ENCODE measurements at regions not wholly inside any gene's neighbourhood (a gene's known extent, or its start where the extent isn't known, plus 50 kb on each side); places are given as distances from the start of the nearest gene placed in this dataset.
"Not testable (repeated sequence)": the region's sequence is repeated elsewhere in the genome, so short reads cannot be mapped to it uniquely, and the experiment has no call there.

DNA sequence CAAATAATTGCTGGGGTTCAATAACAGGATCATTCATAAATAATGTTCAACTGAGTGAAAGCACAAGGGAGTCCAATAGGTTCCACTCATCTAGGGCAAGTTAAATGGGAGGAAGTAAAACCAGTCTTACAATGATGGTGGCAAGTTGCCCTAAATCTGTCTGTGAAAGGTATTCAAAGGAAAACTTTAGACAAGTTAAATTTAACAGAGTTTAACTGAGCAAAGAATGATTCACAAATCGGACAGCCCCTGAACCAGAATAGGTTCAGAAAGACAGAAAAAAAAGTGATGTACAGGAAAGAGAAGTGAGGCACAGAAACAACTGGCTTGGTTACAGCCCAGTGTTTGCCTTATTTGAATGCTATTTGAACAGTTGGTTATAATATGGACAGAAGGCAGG, 183.5 kb upstream of the ADGRL4 start:
- Mint-ChIP-seq H3K27me3 (no peaks in the 10 kb centered on the region), H3K27ac (no peak overlapping the region), H3K4me3 (no peak overlapping the region), H3K4me1 (ENCODE audit: low read depth) (no peaks in the 10 kb centered on the region), H3K36me3 (ENCODE audit: low read depth) (no peaks in the 10 kb centered on the region), H3K9me3 (no peaks in the 10 kb centered on the region)
- intact Hi-C loops (cut with micrococcal nuclease) = no loop called here

DNA sequence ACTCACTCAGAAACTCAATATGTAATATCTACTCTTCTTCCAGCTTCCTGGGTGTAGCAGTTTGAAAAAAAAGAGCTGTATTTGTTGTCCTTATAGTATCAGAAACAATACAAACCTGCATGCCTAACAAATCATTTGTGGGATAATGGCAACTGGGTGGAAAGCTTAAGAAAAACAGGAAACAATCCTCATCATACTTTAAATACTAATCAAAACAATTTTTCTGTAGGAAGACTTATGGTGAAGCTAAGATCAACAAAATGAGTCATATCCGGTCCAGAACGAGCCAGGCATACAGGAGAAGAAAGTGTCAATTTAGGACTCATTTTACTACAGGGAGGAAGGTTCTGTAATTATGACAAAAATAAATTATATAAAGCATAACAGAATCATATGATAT, 181.8 kb upstream of the ADGRL4 start:
- intact Hi-C loops (cut with micrococcal nuclease) = no loop called here
- no peak overlapping the region for H3K4me3 Mint-ChIP-seq
- no peaks in the 10 kb centered on the region for H3K36me3 Mint-ChIP-seq (ENCODE audit: low read depth)
- H3K27me3 Mint-ChIP-seq = no peaks in the 10 kb centered on the region
- H3K27ac Mint-ChIP-seq = no peak overlapping the region
- no peaks in the 10 kb centered on the region for H3K4me1 Mint-ChIP-seq (ENCODE audit: low read depth)
- H3K9me3 Mint-ChIP-seq = no peaks in the 10 kb centered on the region

DNA sequence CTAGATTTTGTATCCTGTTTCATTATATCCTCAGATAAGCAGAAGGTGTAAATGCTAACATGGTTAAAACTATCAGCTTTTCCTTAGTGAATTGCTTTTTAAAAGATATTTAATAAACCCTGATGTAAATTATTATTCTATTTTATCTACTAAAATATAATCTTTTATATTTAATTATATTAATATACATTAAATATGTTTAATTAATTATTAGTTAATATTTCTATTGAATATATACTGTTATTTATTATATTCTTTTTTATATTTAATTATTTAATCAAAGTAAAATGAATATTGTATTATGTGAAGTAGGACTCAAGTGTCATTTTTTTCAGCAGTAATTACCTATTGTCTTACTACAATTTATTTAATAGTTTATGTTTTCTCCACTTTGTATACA, 179.7 kb upstream of the ADGRL4 start:
- Mint-ChIP-seq H3K4me3 (no peak overlapping the region), H3K27ac (no peak overlapping the region), H3K9me3 (no peaks in the 10 kb centered on the region), H3K36me3 (ENCODE audit: low read depth) (no peaks in the 10 kb centered on the region), H3K4me1 (ENCODE audit: low read depth) (no peaks in the 10 kb centered on the region), H3K27me3 (no peaks in the 10 kb centered on the region)
- intact Hi-C loops (cut with micrococcal nuclease) = no loop called here

DNA sequence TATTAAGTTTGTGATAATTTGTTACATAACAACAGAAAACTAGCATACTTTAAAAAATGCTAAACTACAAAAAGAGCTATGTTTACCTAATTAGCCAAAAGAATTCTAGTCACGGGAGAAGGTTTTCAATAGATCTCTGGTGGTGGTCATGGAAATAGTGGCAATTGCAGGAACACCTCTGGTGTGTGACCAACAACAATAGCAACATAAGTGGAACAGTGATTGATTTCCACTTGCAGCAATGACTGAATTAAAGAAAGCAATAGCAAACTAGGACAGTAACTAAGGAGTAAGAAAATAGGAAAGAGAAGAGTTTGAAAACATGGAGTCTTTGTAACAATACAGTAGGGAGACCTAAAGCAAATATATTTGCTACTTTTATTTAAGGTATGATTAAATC, 171.3 kb upstream of the ADGRL4 start:
- Mint-ChIP-seq H3K27me3 (no peaks in the 10 kb centered on the region), H3K4me3 (no peak overlapping the region), H3K36me3 (ENCODE audit: low read depth) (no peaks in the 10 kb centered on the region), H3K27ac (no peak overlapping the region), H3K4me1 (ENCODE audit: low read depth) (no peaks in the 10 kb centered on the region), H3K9me3 (peaks cover 26% of the 10 kb centered on the region)
- intact Hi-C loops (cut with micrococcal nuclease) = no loop called here

DNA sequence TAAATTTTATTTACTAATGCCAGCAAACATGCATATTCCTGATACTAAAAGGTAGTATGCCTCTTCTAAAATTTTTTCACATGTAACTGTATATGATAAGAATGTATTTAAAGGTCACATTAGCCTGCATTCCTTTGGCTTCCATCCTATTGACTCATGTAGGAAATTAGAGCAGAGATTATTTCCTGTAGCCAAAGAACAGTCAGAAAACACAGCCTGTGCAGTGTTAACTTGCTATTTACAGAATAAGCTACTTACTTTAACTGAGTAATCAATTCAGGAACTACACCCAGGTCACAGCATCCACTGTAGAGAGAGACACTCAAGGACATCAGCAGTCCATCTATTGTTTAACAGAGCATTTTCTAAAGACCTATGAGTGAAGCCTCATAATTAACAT, 154.5 kb upstream of the ADGRL4 start:
- Mint-ChIP-seq H3K9me3 (peaks cover 49% of the 10 kb centered on the region), H3K36me3 (ENCODE audit: low read depth) (no peaks in the 10 kb centered on the region), H3K4me3 (no peak overlapping the region), H3K4me1 (ENCODE audit: low read depth) (no peaks in the 10 kb centered on the region), H3K27me3 (no peaks in the 10 kb centered on the region), H3K27ac (no peak overlapping the region)
- intact Hi-C loops (cut with micrococcal nuclease) = no loop called here

DNA sequence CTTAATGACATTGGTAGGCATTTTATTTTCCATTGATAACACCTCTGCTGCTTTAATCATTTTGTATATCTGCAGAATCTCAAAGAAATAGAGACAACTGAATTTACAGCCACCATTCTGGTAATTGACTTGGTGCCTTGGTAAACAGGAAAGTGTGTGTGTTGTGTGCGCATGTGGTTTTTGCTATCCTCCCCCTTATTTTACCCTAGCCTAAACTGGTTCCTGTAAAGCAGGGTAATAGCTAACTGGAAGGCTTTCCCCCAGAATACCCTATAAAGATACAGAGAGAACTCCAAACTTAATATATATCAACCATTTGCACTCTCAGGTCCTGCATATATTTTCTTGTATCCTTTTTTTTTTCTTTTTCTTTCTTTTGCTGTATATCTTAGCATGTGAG, 149.5 kb upstream of the ADGRL4 start:
- intact Hi-C loops (cut with micrococcal nuclease) = no loop called here
- no peaks in the 10 kb centered on the region for H3K36me3 Mint-ChIP-seq (ENCODE audit: low read depth)
- H3K27me3 Mint-ChIP-seq = no peaks in the 10 kb centered on the region
- H3K4me1 Mint-ChIP-seq (ENCODE audit: low read depth) = no peaks in the 10 kb centered on the region
- H3K27ac Mint-ChIP-seq = no peak overlapping the region
- H3K4me3 Mint-ChIP-seq = no peak overlapping the region
- peaks cover 13% of the 10 kb centered on the region for H3K9me3 Mint-ChIP-seq

DNA sequence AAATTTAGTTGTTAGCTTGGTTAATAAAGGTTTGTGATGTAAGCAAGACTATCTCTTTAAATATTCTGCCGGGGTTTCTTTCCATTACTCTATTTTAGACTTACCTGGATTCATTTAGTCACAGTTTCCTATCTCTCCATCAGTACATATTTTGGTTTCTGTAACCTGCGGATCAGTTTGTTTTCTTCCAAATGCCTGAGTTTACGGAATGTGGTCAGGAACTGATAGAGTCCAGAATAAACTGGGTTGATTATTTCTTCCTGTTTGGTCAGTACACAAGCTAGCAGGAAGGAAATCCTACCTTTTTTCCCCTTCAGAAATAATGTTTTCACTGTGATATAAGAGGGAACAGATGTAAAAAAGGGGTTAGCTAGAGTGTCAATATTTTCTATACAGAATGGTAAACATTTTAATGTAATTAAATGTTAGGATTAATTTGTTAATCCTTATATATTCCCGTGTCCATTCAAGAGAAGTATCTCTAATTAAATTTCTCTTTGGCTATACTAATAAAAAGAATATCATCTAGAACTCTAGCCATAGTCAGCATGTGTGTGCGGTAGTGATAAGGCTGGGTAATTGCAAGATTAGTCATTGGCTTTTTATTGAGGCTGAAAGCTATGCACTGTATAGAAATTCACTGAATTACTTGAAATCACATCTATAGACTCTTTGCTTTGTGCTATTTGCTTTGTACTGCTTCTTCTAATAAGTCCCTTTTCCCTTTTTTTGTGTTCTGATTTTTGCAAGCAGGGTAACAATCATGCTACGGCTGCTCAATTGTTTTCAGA, 144.7 kb upstream of the ADGRL4 start:
- H3K9me3 Mint-ChIP-seq = peaks cover 17% of the 10 kb centered on the region
- no peak overlapping the region for H3K4me3 Mint-ChIP-seq
- intact Hi-C loops (cut with micrococcal nuclease) = no loop called here
- H3K27me3 Mint-ChIP-seq = no peaks in the 10 kb centered on the region
- no peaks in the 10 kb centered on the region for H3K36me3 Mint-ChIP-seq (ENCODE audit: low read depth)
- H3K27ac Mint-ChIP-seq = no peak overlapping the region
- H3K4me1 Mint-ChIP-seq (ENCODE audit: low read depth) = no peaks in the 10 kb centered on the region

DNA sequence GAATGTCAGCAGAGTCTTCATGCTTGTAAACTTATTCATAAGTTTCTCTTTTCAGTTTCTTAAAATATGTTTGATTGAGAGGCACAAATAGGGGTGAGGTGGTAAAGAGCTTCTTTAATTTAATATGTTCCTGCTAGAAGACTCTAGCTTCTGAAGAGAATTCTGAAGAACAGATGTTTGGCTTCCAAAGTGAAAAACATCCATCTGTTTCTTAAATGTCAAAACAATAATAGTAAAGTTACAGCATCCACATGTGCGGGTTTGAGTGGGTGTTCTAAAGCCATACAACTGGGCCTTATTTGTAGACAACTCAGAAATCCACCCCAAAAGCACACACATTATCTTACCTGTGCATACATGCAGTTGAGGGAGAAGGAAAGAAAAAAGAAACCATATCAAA, 144.0 kb upstream of the ADGRL4 start:
- intact Hi-C loops (cut with micrococcal nuclease) = no loop called here
- Mint-ChIP-seq H3K4me3 (no peak overlapping the region), H3K9me3 (peaks cover 17% of the 10 kb centered on the region), H3K27ac (no peak overlapping the region), H3K4me1 (ENCODE audit: low read depth) (no peaks in the 10 kb centered on the region), H3K36me3 (ENCODE audit: low read depth) (no peaks in the 10 kb centered on the region), H3K27me3 (no peaks in the 10 kb centered on the region)

DNA sequence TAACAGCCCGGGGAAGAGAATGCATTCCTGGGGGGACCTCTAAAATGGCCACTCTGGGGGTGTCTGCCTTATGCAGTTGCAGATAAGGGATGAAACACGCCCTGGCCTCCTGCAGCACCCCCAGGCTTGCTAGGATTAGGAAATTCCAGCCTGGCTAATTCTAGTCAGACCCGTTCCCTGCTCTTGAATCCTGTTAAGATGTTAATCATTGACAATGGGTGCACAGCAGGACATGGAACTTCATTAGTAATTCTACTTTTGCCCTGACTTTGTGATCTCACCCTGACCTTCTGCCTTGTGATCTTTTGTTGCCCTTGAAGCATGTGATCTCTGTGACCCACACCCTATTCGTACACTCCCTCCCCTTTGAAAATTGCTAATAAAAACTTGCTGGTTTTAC, 131.7 kb upstream of the ADGRL4 start:
- H3K9me3 Mint-ChIP-seq = peaks cover 18% of the 10 kb centered on the region
- intact Hi-C loops (cut with micrococcal nuclease); H3K27ac Mint-ChIP-seq; H3K4me1 Mint-ChIP-seq (ENCODE audit: low read depth); H3K36me3 Mint-ChIP-seq (ENCODE audit: low read depth); H3K27me3 Mint-ChIP-seq; H3K4me3 Mint-ChIP-seq: not testable (repeated sequence)

DNA sequence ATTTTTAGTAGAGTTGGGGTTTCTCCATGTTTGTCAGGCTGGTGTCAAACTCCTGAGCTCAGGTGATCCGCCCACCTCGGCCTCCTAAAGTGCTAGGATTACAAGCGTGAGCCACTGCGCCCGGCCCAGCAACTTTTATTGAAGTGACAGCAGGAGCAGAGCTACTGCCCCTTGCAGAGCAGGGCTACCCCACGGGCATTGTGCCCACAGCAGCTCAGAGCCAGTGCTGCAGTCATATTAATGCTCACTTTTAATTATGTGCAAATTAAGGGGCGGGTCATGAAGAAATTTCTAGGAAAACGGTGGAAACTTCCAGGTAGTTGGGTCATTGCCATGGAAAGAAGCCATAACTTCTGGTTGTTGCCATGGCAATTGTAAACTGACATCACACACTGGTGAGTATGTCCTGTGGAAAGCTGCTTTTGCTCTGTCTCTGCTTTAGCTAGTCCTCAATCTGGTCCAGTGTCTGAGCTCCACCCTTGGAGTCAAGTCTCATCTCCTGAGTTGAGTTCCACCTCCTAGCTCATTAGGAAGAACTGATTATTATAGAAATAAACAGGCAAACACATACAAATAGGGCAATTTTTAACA, 127.3 kb upstream of the ADGRL4 start:
- intact Hi-C loops (cut with micrococcal nuclease) = no loop called here
- H3K4me1 Mint-ChIP-seq (ENCODE audit: low read depth) = no peaks in the 10 kb centered on the region
- no peak overlapping the region for H3K27ac Mint-ChIP-seq
- no peaks in the 10 kb centered on the region for H3K36me3 Mint-ChIP-seq (ENCODE audit: low read depth)
- H3K4me3 Mint-ChIP-seq = no peak overlapping the region
- H3K27me3 Mint-ChIP-seq = no peaks in the 10 kb centered on the region
- peaks cover 29% of the 10 kb centered on the region for H3K9me3 Mint-ChIP-seq

DNA sequence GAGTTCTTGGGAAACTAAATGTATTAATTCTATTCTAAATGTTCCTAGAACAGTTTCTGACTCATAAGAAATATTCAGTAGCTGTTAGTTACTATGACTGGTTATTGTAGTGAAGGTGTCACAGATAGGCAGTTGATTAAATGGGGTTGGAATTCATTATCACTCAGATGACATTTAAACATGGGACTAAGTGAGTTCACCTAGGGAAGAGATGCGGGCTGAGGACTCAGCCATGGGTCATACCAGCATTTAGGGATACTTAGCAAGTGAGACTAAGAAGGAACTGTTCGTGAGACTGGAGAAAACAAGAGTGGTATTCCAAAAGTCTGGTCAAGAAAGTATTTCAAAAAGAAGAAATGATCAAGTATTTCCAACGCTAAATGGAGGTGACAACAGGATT, 125.1 kb upstream of the ADGRL4 start:
- Mint-ChIP-seq H3K9me3 (peaks cover 21% of the 10 kb centered on the region), H3K27me3 (no peaks in the 10 kb centered on the region), H3K4me1 (ENCODE audit: low read depth) (no peaks in the 10 kb centered on the region), H3K4me3 (no peak overlapping the region), H3K36me3 (ENCODE audit: low read depth) (no peaks in the 10 kb centered on the region), H3K27ac (no peak overlapping the region)
- intact Hi-C loops (cut with micrococcal nuclease) = no loop called here

DNA sequence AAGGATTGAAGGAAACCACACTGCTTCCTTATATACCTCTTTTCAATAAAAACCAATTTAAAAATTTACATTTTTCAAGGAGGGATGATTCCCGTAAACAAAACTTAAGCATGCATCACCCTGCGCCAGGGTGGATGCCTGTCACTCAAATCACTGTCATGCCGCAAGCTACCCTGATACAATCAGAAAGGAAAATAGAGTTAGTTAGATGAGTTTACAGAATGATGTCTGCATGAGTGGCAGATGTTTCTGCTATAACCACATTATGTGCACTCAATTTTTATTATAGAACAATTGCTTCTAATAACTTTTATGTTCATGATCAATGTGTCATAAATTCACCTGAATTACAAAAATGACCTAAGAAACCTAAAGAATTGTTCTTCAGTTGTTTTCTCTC, 123.4 kb upstream of the ADGRL4 start:
- intact Hi-C loops (cut with micrococcal nuclease) = no loop called here
- Mint-ChIP-seq H3K27me3 (no peaks in the 10 kb centered on the region), H3K27ac (no peak overlapping the region), H3K4me1 (ENCODE audit: low read depth) (no peaks in the 10 kb centered on the region), H3K4me3 (no peak overlapping the region), H3K36me3 (ENCODE audit: low read depth) (no peaks in the 10 kb centered on the region), H3K9me3 (peaks cover 31% of the 10 kb centered on the region)

DNA sequence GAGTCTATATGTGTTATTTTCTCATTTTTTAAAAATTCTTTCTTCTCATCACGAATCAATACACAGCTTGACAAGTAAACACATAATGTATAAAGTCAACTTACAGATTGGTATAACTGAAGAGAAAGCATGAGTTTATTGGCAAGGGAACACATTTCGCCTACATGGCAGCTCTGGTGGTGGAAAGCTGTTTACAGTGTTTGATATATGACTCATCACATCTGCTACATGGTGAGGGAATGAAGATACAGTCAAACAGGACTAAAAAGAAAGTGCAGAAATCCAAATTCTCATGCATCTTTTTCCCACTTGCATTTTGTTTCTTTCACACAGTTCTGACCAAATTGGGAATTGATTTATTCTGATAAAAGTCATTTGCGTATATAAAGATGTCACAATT, 122.2 kb upstream of the ADGRL4 start:
- Mint-ChIP-seq H3K4me3 (no peak overlapping the region), H3K36me3 (ENCODE audit: low read depth) (no peaks in the 10 kb centered on the region), H3K4me1 (ENCODE audit: low read depth) (no peaks in the 10 kb centered on the region), H3K27ac (no peak overlapping the region), H3K27me3 (no peaks in the 10 kb centered on the region), H3K9me3 (peaks cover 34% of the 10 kb centered on the region)
- intact Hi-C loops (cut with micrococcal nuclease) = no loop called here

DNA sequence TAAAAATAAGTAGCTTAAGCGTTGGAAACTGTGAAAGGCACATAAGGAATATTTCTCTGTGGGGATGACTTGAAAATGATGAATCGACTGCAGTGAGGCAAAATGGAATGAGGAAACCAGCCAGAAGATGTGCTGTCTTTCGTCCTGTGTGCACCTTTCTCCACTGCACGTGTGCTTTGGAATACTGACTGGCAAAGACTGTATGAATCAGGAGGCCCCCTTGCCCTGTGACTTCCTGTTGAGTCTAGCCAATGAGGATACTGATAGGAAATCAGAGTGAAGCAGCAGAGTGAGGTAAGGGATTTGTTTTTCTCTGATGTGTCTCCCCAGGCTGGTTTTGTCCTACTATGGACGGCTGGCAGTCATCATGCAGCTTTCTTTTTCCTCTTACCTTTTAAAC, 118.2 kb upstream of the ADGRL4 start:
- intact Hi-C loops (cut with micrococcal nuclease) = no loop called here
- no peak overlapping the region for H3K4me3 Mint-ChIP-seq
- no peak overlapping the region for H3K27ac Mint-ChIP-seq
- no peaks in the 10 kb centered on the region for H3K36me3 Mint-ChIP-seq (ENCODE audit: low read depth)
- no peaks in the 10 kb centered on the region for H3K4me1 Mint-ChIP-seq (ENCODE audit: low read depth)
- peaks cover 15% of the 10 kb centered on the region for H3K9me3 Mint-ChIP-seq
- no peaks in the 10 kb centered on the region for H3K27me3 Mint-ChIP-seq

DNA sequence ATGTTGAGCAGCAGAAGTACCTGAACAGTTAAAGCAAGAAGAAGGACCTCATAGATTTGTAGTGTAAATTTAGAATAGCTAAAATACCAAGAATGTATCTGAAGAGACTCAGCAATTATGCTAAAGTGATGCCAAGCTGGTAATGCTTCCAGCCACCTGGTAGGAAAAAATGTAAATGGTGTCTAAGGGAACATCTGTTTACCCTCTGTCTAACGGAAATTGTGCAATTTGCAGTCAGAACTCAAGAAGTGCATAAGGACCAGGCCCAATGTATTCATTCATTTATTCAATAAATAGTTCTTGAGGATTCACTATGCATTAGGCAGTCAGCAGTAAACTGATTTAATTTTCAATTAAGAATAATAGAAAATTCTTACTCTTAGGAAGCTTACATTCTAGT, 116.0 kb upstream of the ADGRL4 start:
- Mint-ChIP-seq H3K4me3 (no peak overlapping the region), H3K4me1 (ENCODE audit: low read depth) (no peaks in the 10 kb centered on the region), H3K27me3 (no peaks in the 10 kb centered on the region), H3K27ac (no peak overlapping the region), H3K9me3 (peaks cover 15% of the 10 kb centered on the region), H3K36me3 (ENCODE audit: low read depth) (no peaks in the 10 kb centered on the region)
- intact Hi-C loops (cut with micrococcal nuclease) = no loop called here

Data from dendritic cell treated with granulocyte-macrophage colony-stimulating factor and Interleukin-4, amounts not matched to agents 40 ng/mL and 50 ng/mL, for 4 days (primary cell).